Neural progenitor cell (in vitro differentiated cells): ENCODE measurements at regions not wholly inside any gene's neighbourhood (a gene's known extent, or its start where the extent isn't known, plus 50 kb on each side); places are given as distances from the start of the nearest gene placed in this dataset.
A peak's percentile ranks its signal among the peaks of the same experiment; 100 is the strongest.

Experiments
- DNase-seq: peaks from one replicate; pipeline ENCODE4 v3.0.0-alpha.2; 2016; ENCODE audit warnings: low spot score
- H2AFZ ChIP-seq: fragments of 200-600 bp; sonication (generic); replicated peaks from 2 replicates; pipeline ENCODE4 v1.6.1; 2016; ENCODE audit warnings: antibody characterized with exemption
- H3F3A ChIP-seq: fragments of 200-600 bp; sonication (generic); 2 replicates; pipeline ENCODE4 v1.6.1; 2016; ENCODE audit warnings: antibody characterized with exemption, low read depth
- H3K27ac ChIP-seq: fragments of 200-600 bp; sonication (generic); 2 replicates; pipeline ENCODE4 v1.5.1; 2016; ENCODE audit warnings: mild to moderate bottlenecking
- H3K27me3 ChIP-seq: fragments of 200-600 bp; sonication (generic); 2 replicates; pipeline ENCODE4 v1.6.1; 2016; ENCODE audit warnings: mild to moderate bottlenecking, moderate library complexity
- H3K36me3 ChIP-seq: fragments of 200-600 bp; sonication (generic); 2 replicates; pipeline ENCODE4 v1.5.1; 2016
- H3K4me1 ChIP-seq: fragments of 200-600 bp; sonication (generic); 2 replicates; pipeline ENCODE4 v1.6.1; 2016; ENCODE audit warnings: mixed run types
- H3K4me2 ChIP-seq: fragments of 200-600 bp; sonication (generic); 2 replicates; pipeline ENCODE4 v1.6.1; 2016
- H3K4me3 ChIP-seq: fragments of 200-600 bp; sonication (generic); 2 replicates; pipeline ENCODE4 v1.5.1; 2016
- H3K79me2 ChIP-seq: fragments of 200-600 bp; sonication (generic); 2 replicates; pipeline ENCODE4 v1.6.1; 2016; ENCODE audit warnings: low read depth
- H3K9ac ChIP-seq: fragments of 200-600 bp; sonication (generic); 2 replicates; pipeline ENCODE4 v1.6.1; 2016
- H3K9me3 ChIP-seq: fragments of 200-600 bp; sonication (generic); 2 replicates; pipeline ENCODE4 v1.5.1; 2016; ENCODE audit warnings: low read depth
- H4K20me1 ChIP-seq: fragments of 200-600 bp; sonication (generic); 2 replicates; pipeline ENCODE4 v1.6.1; 2016; ENCODE audit warnings: low read depth
- H3K27ac Mint-ChIP-seq: 3 replicates; pipeline ENCODE4 v1.8.0; 2021; ENCODE audit warnings: mixed read lengths
- H3K27me3 Mint-ChIP-seq: 2 replicates; pipeline ENCODE4 v1.8.0; 2022; ENCODE audit warnings: low read depth, mild to moderate bottlenecking, inconsistent platforms, moderate library complexity, mixed read lengths; ENCODE audit not compliant: insufficient read depth
- H3K36me3 Mint-ChIP-seq: 3 replicates; pipeline ENCODE4 v1.8.0; 2021; ENCODE audit warnings: mixed read lengths
- H3K4me1 Mint-ChIP-seq: 3 replicates; pipeline ENCODE4 v1.8.0; 2021; ENCODE audit warnings: mixed read lengths
- H3K4me3 Mint-ChIP-seq: 3 replicates; pipeline ENCODE4 v1.8.0; 2021; ENCODE audit warnings: mild to moderate bottlenecking, moderate library complexity, mixed read lengths
- H3K9me3 Mint-ChIP-seq: 3 replicates; pipeline ENCODE4 v1.8.0; 2020; ENCODE audit warnings: mixed read lengths
- EZH2 ChIP-seq: fragments of 200-600 bp; sonication (generic); IDR thresholded peaks from 2 replicates; pipeline ENCODE4 v1.6.1; 2017; ENCODE audit warnings: antibody characterized with exemption, mild to moderate bottlenecking, moderate library complexity
- EZH2phosphoT487 ChIP-seq: fragments of 200-600 bp; sonication (generic); IDR thresholded peaks from 2 replicates; pipeline ENCODE4 v1.6.1; 2017; ENCODE audit warnings: antibody characterized with exemption
- TF ChIP-seq, protein P1 (sequence below): fragments of 200-600 bp; sonication (generic); IDR thresholded peaks from 2 replicates; pipeline ENCODE4 v1.5.1; 2017; ENCODE audit warnings: antibody characterized with exemption, mild to moderate bottlenecking

DNA sequence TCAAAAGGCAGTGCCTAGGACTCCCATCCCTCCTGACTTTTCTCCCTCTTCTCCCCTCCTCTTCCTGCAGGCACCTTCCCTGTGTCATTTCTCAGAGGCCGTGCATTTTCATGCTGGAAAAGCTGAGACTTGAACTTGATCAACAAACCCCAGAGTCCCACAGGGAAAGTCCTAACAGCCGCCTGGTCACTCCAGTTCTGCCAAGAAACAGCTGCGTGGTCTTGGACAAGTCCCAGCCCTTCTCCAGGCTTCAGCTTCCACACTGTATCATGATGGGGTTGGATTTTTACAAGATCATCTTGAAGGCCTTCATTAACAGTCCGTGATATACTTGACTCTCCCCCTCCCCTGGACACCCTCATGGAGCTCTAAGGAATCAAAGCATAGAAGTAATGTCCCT lies 366.0 kb downstream of the BCOR start:
- Histone ChIP-seq H3K9ac (no peak overlapping the region), H3K79me2 (no peaks in the 10 kb centered on the region), H3K4me1 (peaks cover 19% of the 10 kb centered on the region), H4K20me1 (no peaks in the 10 kb centered on the region), H3K4me3 (no peak overlapping the region), H3K9me3 (no peaks in the 10 kb centered on the region), H3K36me3 (no peaks in the 10 kb centered on the region), H3K27me3 (no peaks in the 10 kb centered on the region), H3K4me2 (no peak overlapping the region), H3K27ac (no peak overlapping the region), H3F3A (peaks cover 17% of the 10 kb centered on the region), H2AFZ (no peak overlapping the region)
- H3K4me1 Mint-ChIP-seq, result peaks cover 21% of the 10 kb centered on the region
- peaks cover 10% of the 10 kb centered on the region for H3K9me3 Mint-ChIP-seq
- H3K27me3 Mint-ChIP-seq, result peaks cover 13% of the 10 kb centered on the region
- peak overlapping the region; percentile 67 for H3K4me3 Mint-ChIP-seq
- H3K27ac Mint-ChIP-seq, result no peak overlapping the region
- H3K36me3 Mint-ChIP-seq, result no peaks in the 10 kb centered on the region
- TF ChIP-seq EZH2 (no peak), EZH2phosphoT487 (no peak)
- TF ChIP-seq, protein P1, sequence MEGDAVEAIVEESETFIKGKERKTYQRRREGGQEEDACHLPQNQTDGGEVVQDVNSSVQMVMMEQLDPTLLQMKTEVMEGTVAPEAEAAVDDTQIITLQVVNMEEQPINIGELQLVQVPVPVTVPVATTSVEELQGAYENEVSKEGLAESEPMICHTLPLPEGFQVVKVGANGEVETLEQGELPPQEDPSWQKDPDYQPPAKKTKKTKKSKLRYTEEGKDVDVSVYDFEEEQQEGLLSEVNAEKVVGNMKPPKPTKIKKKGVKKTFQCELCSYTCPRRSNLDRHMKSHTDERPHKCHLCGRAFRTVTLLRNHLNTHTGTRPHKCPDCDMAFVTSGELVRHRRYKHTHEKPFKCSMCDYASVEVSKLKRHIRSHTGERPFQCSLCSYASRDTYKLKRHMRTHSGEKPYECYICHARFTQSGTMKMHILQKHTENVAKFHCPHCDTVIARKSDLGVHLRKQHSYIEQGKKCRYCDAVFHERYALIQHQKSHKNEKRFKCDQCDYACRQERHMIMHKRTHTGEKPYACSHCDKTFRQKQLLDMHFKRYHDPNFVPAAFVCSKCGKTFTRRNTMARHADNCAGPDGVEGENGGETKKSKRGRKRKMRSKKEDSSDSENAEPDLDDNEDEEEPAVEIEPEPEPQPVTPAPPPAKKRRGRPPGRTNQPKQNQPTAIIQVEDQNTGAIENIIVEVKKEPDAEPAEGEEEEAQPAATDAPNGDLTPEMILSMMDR, result no peak
- no peak for DNase-seq

DNA sequence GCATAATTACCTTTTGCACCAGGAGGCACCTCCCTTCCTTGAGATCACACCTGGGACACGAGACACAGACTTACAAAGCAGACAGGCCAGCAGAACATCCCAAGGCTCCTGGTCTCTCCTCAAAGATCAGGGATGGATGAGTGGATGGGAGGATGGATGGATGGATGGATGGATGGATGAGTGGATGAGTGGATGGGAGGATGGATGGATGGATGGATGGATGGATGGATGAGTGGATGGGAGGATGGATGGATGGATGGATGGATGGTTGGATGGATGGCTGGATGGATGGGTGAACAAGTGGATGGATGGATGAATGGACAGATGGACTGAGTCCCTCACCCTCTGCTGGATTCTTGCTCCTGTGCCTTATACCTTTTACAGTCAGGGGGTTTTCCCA lies 364.0 kb downstream of the BCOR start:
- H3K79me2 ChIP-seq, result no peaks in the 10 kb centered on the region
- H3K27ac ChIP-seq, result no peak overlapping the region
- Mint-ChIP-seq H3K36me3 (no peaks in the 10 kb centered on the region), H3K4me1 (peaks cover 17% of the 10 kb centered on the region), H3K9me3 (peaks cover 11% of the 10 kb centered on the region), H3K4me3 (no peak overlapping the region), H3K27ac (no peak overlapping the region), H3K27me3 (peaks cover 14% of the 10 kb centered on the region)
- H3K9me3 ChIP-seq, result no peaks in the 10 kb centered on the region
- H3K4me1 ChIP-seq, result peaks cover 19% of the 10 kb centered on the region
- peaks cover 17% of the 10 kb centered on the region for H3F3A ChIP-seq
- no peak overlapping the region for H3K9ac ChIP-seq
- H4K20me1 ChIP-seq, result no peaks in the 10 kb centered on the region
- no peak overlapping the region for H3K4me2 ChIP-seq
- no peak for DNase-seq
- no peaks in the 10 kb centered on the region for H3K36me3 ChIP-seq
- TF ChIP-seq, protein P1, result no peak
- TF ChIP-seq EZH2phosphoT487, result no peak
- no peak for TF ChIP-seq EZH2
- no peak overlapping the region for H3K4me3 ChIP-seq
- H2AFZ ChIP-seq, result no peak overlapping the region
- H3K27me3 ChIP-seq, result no peaks in the 10 kb centered on the region

DNA sequence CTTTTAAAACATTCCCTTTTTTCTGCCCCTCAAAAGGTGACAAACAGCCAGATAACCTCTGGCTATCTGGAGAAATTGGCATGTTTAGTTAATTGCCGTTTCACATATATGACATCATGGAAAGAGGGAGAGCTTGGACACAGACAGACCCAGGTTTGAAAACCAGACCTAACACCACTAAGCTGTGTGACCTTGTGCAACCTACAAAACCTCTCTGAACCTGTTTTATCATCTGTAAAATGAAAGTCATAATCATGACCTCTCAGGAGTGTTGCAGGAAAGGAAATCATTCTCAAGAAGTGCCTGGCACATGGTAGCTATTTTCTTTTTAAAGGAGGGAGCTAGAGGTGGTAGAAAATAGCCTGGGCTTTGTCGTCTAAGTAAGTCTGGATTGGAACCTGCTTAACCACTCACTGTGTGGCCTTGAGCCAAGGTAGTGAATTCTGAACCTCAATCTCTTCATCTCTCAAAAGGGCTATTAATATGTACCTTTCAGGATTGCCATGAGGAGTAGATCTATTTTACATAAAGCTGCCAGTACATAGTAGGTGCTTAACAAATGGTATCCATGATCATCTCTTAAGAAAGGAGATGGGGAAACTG lies 363.5 kb downstream of the BCOR start:
- no peak overlapping the region for H3K9ac ChIP-seq
- no peak overlapping the region for H3K4me3 ChIP-seq
- H3K27ac Mint-ChIP-seq, result no peak overlapping the region
- no peaks in the 10 kb centered on the region for H3K9me3 ChIP-seq
- TF ChIP-seq, protein P1, result no peak
- TF ChIP-seq EZH2phosphoT487 (no peak), EZH2 (no peak)
- H3K36me3 Mint-ChIP-seq, result no peaks in the 10 kb centered on the region
- no peaks in the 10 kb centered on the region for H3K36me3 ChIP-seq
- H3K27ac ChIP-seq, result no peak overlapping the region
- H3K79me2 ChIP-seq, result no peaks in the 10 kb centered on the region
- H4K20me1 ChIP-seq, result no peaks in the 10 kb centered on the region
- no peak for DNase-seq
- peaks cover 17% of the 10 kb centered on the region for H3F3A ChIP-seq
- no peak overlapping the region for H3K4me2 ChIP-seq
- H3K4me1 Mint-ChIP-seq, result peaks cover 17% of the 10 kb centered on the region
- peaks cover 19% of the 10 kb centered on the region for H3K4me1 ChIP-seq
- H3K27me3 Mint-ChIP-seq, result peaks cover 14% of the 10 kb centered on the region
- no peak overlapping the region for H2AFZ ChIP-seq
- H3K27me3 ChIP-seq, result no peaks in the 10 kb centered on the region
- peaks cover 9% of the 10 kb centered on the region for H3K9me3 Mint-ChIP-seq
- no peak overlapping the region for H3K4me3 Mint-ChIP-seq
